Adrenal gland (tissue), 5 donors: ENCODE measurements at regions not wholly inside any gene's neighbourhood (a gene's known extent, or its start where the extent isn't known, plus 50 kb on each side); places are given as distances from the start of the nearest gene placed in this dataset.

ENCODE experiments used
- POLR2A ChIP-seq, 2 donors: fragments of 450-650 bp; IDR thresholded peaks; one replicate each; pipeline ENCODE4 v1.6.1; 2017; ENCODE audit warnings: antibody characterized with exemption in 2 of 2, mild to moderate bottlenecking in 2 of 2, moderate library complexity in 1 of 2
- TF ChIP-seq, protein P1 (sequence below), 6 experiments: fragments of 450-650 bp in 4 of 6; fragments of 200-600 bp in 2 of 6; sonication (generic) in 1 of 6; IDR thresholded peaks; 1 replicate in 5 of 6; 2 replicates in 1 of 6; pipeline versions ENCODE4 v1.5.1 to v1.8.0; 2016 to 2021; ENCODE audit warnings: antibody characterized with exemption in 6 of 6, mild to moderate bottlenecking in 2 of 6, moderate library complexity in 1 of 6
- donor health status: DM: no; HTN: no; CAD: no.

DNA sequence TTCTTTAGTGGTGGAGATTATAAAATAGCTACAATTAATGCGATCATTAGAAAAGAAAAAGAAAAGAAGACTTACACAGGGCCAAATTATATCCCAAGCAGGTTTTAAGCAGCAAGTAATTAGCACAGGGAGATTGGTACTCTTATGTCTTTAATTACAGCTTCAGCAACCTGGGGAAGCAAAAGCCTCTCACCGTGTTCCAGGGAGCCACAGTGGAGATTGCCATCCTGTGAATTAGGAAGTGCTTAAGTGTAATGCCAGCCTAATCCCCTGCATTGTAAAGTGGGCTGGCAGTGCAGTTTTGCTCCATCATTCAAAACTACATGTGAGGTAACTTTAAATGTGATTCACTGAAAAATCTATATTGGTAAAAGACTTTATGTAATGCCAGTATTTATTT lies 533.5 kb upstream of the COBL start:
- TF ChIP-seq, protein P1, sequence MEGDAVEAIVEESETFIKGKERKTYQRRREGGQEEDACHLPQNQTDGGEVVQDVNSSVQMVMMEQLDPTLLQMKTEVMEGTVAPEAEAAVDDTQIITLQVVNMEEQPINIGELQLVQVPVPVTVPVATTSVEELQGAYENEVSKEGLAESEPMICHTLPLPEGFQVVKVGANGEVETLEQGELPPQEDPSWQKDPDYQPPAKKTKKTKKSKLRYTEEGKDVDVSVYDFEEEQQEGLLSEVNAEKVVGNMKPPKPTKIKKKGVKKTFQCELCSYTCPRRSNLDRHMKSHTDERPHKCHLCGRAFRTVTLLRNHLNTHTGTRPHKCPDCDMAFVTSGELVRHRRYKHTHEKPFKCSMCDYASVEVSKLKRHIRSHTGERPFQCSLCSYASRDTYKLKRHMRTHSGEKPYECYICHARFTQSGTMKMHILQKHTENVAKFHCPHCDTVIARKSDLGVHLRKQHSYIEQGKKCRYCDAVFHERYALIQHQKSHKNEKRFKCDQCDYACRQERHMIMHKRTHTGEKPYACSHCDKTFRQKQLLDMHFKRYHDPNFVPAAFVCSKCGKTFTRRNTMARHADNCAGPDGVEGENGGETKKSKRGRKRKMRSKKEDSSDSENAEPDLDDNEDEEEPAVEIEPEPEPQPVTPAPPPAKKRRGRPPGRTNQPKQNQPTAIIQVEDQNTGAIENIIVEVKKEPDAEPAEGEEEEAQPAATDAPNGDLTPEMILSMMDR (IDR thresholded peaks at IDR 0.05), result no peak
- TF ChIP-seq POLR2A (IDR thresholded peaks at IDR 0.05), result no peak
